Naive B cell (primary cell): ENCODE measurements at regions not wholly inside any gene's neighbourhood (a gene's known extent, or its start where the extent isn't known, plus 50 kb on each side); places are given as distances from the start of the nearest gene placed in this dataset.
A peak's percentile ranks its signal among the peaks of the same experiment; 100 is the strongest.
"Not testable (repeated sequence)": the region's sequence is repeated elsewhere in the genome, so short reads cannot be mapped to it uniquely, and the experiment has no call there.

Source experiments
- ATAC-seq, 2 donors: fragments of 150-1000 bp; cut with Tn5 transposase; 2 replicates each; pipeline ENCODE4 v1.10.0; 2021; ENCODE audit warnings: low read depth in 2 of 2, mild to moderate bottlenecking in 2 of 2, moderate library complexity in 2 of 2
- DNase-seq: peaks from one replicate; pipeline ENCODE4 v3.0.0; 2022
- H3K27ac Mint-ChIP-seq, 6 donors: one replicate each; pipeline ENCODE4 v1.8.0; 2020 to 2022; ENCODE audit warnings: mild to moderate bottlenecking in 6 of 6, mixed read lengths in 6 of 6, moderate library complexity in 5 of 6, inconsistent platforms in 2 of 6
- H3K27me3 Mint-ChIP-seq, 3 donors: one replicate each; pipeline ENCODE4 v1.8.0; 2021 to 2022; ENCODE audit warnings: mixed read lengths in 3 of 3, mild to moderate bottlenecking in 1 of 3
- H3K36me3 Mint-ChIP-seq, 2 donors: one replicate each; pipeline ENCODE4 v1.8.0; 2020 to 2022; ENCODE audit warnings: mixed read lengths in 2 of 2, inconsistent platforms in 1 of 2, mild to moderate bottlenecking in 1 of 2
- H3K4me1 Mint-ChIP-seq, 3 donors: one replicate each; pipeline ENCODE4 v1.8.0; 2020 to 2022; ENCODE audit warnings: mixed read lengths in 3 of 3, inconsistent platforms in 1 of 3, mild to moderate bottlenecking in 1 of 3, moderate library complexity in 1 of 3
- H3K4me3 Mint-ChIP-seq, 8 donors: one replicate each; pipeline ENCODE4 v1.8.0; 2020 to 2022; ENCODE audit warnings: mild to moderate bottlenecking in 8 of 8, mixed read lengths in 8 of 8, moderate library complexity in 8 of 8, inconsistent platforms in 2 of 8
- H3K9me3 Mint-ChIP-seq, 7 donors: one replicate each; pipeline ENCODE4 v1.8.0; 2020 to 2022; ENCODE audit warnings: mixed read lengths in 7 of 7, mild to moderate bottlenecking in 5 of 7, inconsistent platforms in 2 of 7, moderate library complexity in 1 of 7

DNA sequence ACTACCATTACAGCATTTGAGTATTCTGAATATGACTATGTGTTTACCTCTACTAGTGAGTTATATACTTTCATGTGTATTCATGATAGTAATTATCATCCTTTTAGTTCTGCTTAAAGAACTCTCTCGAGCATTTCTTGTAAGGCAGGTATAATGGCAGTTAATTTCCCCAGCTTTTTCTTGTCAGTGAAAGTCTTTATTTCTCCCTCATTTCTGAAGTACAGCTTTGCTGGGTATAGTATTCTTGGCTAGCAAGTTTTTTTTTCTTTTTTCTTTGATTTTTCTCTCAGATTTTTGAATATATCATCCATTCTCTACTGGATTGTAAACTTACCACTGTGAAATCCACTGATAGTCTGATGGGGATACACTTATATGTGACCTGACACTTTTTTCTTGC is 165.9 kb upstream of the ARHGAP5 start:
- ATAC-seq (no peak), DNase-seq (no peak)
- Mint-ChIP-seq H3K9me3 (peaks cover 19 to 39% (median 37%) of the 10 kb centered on the region in 7 donors), H3K27ac (no peak overlapping the region), H3K4me1 (no peaks in the 10 kb centered on the region), H3K27me3 (peaks cover 0 to 18% (median 5%) of the 10 kb centered on the region in 3 donors), H3K4me3 (no peak overlapping the region), H3K36me3 (peaks cover 10 to 27% of the 10 kb centered on the region in 2 donors)

DNA sequence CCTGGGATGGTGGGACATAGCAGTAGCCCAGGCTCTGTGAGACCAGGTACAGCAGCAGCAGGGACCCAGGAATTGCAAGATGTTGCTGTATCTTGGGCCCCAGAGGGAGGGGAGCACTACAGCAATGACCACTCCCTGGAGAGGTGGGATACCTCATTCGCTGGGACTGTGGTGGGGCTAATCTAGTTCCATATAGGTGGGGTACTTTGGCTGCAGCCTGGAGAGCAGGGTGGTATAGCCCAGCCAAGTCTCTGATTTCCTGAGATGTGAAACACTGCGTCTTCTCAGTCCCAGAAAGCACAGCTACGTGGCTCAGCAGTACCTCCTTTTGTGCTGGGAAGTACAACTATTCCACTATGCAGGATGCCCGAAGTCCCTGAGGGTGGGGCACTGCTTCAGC is 163.7 kb upstream of the ARHGAP5 start:
- Mint-ChIP-seq H3K4me1 (no peaks in the 10 kb centered on the region), H3K36me3 (peaks cover 10 to 27% of the 10 kb centered on the region in 2 donors), H3K4me3 (no peak overlapping the region), H3K27ac (peak overlapping the region in 1 of 6 donors; percentile 38), H3K27me3 (peaks cover 0 to 18% (median 5%) of the 10 kb centered on the region in 3 donors), H3K9me3 (peaks cover 19 to 39% (median 36%) of the 10 kb centered on the region in 7 donors)
- DNase-seq (no peak), ATAC-seq (no peak)

DNA sequence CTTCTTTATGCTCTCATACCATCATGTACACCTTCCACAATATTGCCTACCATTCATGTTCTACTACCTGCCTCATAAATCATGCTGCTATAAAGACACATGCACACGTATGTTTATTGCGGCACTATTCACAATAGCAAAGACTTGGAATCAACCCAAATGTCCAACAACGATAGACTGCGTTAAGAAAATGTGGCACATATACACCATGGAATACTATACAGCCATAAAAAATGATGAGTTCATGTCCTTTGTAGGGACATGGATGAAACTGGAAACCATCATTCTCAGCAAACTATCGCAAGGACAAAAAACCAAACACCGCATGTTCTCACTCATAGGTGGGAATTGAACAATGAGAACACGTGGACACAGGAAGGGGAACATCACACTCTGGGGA is 158.8 kb upstream of the ARHGAP5 start:
- not testable (repeated sequence) for DNase-seq, H3K4me1 Mint-ChIP-seq, H3K4me3 Mint-ChIP-seq, H3K27ac Mint-ChIP-seq, H3K36me3 Mint-ChIP-seq, ATAC-seq, H3K9me3 Mint-ChIP-seq
- peaks cover 0 to 10% (median 8%) of the 10 kb centered on the region in 3 donors for H3K27me3 Mint-ChIP-seq

DNA sequence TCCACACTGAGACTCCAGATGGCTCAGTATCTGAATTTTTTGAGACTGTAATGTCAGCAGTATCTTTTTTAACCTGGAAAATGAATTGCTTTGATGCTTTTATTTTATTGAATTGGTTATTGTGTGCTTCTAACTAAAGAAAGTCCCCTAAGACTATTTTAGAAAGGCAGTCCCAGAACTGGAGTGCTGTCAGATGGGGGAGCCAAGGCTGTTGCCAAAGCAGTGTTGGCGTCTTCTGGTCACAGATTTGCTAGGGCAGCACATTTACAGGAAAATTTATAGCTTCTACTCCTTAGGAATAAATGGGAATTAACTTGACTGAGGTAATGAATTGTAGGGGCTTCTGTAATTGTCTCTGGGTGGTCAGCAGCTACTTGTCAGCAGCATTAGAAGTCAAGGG is 157.1 kb upstream of the ARHGAP5 start:
- Mint-ChIP-seq H3K4me3 (no peak overlapping the region), H3K9me3 (no peaks in the 10 kb centered on the region), H3K27ac (no peak overlapping the region), H3K36me3 (no peaks in the 10 kb centered on the region), H3K4me1 (no peaks in the 10 kb centered on the region), H3K27me3 (peaks cover 0 to 8% (median 5%) of the 10 kb centered on the region in 3 donors)
- DNase-seq (no peak), ATAC-seq (no peak)

DNA sequence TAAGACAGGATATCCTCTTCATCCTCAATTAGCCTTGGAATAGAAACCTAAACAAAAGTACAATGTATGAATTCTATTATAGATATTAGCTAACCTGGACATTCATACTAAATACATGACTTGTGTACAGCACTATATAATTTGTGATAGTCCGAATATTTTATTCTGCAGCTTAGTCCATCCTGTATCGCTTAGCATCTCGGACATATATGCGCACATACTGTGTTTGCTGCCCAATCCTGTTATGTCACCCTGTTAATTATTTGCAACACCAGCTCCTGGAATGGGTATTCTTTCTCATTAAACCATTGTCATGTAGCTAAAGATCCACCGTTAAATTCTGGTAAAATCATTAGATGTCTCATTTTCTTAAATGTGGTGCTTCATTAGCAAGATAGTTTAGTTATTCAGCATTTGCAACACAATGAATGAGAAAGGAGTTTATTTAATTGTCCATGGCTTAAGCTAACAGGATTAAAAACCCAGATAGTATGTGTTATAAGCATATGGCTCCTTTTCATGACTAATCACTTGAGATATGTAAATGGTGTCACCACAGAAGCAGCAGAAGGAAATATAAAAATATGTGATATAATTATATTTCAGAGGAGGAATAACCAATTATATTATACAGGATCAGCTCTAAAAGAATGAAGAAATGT is 156.0 kb upstream of the ARHGAP5 start:
- Mint-ChIP-seq H3K27ac (no peak overlapping the region), H3K4me1 (no peaks in the 10 kb centered on the region), H3K27me3 (peaks cover 0 to 8% (median 5%) of the 10 kb centered on the region in 3 donors), H3K36me3 (no peaks in the 10 kb centered on the region), H3K4me3 (no peak overlapping the region), H3K9me3 (no peaks in the 10 kb centered on the region)
- ATAC-seq (no peak), DNase-seq (no peak)

DNA sequence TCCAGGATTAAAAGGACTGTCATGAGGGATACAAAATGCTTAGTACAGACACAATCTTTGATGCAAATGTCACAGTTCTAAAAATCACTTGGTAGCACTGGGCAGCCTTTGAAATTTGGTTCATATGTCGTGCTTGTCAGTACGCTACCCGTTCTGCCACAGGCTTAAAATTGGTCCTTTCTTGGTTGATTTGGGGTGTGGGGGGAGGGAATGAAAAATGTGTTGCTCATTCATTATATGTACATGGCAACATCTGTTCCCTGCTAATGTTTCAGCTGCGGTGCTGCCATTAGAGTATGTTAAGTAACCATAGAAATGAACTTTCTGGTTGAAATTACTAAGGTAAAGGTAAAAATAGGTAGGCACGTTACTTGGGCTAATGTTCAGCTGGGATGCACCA is 155.4 kb upstream of the ARHGAP5 start:
- DNase-seq = no peak
- H3K27ac Mint-ChIP-seq = no peak overlapping the region
- peaks cover 0 to 8% (median 5%) of the 10 kb centered on the region in 3 donors for H3K27me3 Mint-ChIP-seq
- H3K36me3 Mint-ChIP-seq = no peaks in the 10 kb centered on the region
- no peaks in the 10 kb centered on the region for H3K9me3 Mint-ChIP-seq
- ATAC-seq = no peak
- no peaks in the 10 kb centered on the region for H3K4me1 Mint-ChIP-seq
- H3K4me3 Mint-ChIP-seq = no peak overlapping the region

DNA sequence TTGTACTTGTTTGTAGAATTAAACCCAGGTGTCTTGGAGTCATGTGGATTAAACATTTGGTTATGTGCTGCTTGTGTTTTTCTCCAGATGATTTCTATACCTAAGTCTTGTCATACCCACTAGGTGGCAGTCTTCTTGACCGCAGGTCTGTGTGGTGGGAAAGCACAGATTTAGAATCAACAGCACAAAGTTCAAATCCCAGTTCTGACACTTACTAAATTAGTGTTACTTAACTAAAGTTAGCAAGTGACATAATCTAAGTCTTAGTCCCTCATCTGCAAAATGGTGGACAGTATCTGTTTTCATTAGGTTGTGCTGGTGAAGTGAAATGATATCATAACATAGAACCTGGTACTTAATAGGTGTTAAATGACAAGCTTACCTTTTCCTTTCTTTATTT is 151.0 kb upstream of the ARHGAP5 start:
- no peak overlapping the region for H3K27ac Mint-ChIP-seq
- DNase-seq (peak; percentile 36), ATAC-seq (peak; percentile 59 to 73)
- no peaks in the 10 kb centered on the region for H3K4me1 Mint-ChIP-seq
- H3K36me3 Mint-ChIP-seq = no peaks in the 10 kb centered on the region
- H3K27me3 Mint-ChIP-seq = no peaks in the 10 kb centered on the region
- H3K9me3 Mint-ChIP-seq = no peaks in the 10 kb centered on the region
- no peak overlapping the region for H3K4me3 Mint-ChIP-seq

DNA sequence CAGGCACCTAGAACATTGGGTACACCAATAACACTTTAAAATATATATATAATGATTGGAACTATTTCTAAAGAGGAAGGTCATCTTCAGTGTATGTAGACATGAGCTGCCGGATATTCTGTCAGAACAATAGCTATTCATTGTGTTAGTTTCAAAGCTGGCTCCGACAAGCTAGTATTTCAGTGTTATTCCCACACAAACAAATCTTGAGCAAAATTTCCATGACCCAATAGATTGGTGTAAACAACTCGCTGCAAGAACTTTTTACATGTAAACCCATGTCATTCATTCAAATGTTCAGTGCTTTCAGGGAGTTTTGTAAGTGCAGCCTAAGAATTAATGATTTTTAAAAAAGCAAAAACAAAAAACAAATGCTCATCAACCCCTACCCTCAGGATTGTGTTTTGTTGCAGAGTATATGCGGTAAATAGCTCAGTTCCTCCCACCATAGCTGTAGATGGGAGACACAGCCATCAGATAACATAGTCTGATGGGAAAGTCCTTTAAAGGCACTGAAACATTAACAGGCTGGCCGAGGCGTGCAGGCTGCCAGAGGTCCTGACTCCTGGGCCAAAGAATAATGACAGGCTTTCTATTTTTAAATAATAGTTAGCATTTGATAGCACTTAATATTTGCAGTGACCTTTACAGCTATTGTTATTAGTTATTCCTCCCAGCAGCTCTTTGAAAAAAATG is 150.3 kb upstream of the ARHGAP5 start:
- no peak overlapping the region for H3K4me3 Mint-ChIP-seq
- no peaks in the 10 kb centered on the region for H3K9me3 Mint-ChIP-seq
- no peaks in the 10 kb centered on the region for H3K36me3 Mint-ChIP-seq
- DNase-seq = no peak
- peak overlapping the region in 1 of 6 donors; percentile 79 for H3K27ac Mint-ChIP-seq
- H3K27me3 Mint-ChIP-seq = no peaks in the 10 kb centered on the region
- no peaks in the 10 kb centered on the region for H3K4me1 Mint-ChIP-seq
- no peak for ATAC-seq

DNA sequence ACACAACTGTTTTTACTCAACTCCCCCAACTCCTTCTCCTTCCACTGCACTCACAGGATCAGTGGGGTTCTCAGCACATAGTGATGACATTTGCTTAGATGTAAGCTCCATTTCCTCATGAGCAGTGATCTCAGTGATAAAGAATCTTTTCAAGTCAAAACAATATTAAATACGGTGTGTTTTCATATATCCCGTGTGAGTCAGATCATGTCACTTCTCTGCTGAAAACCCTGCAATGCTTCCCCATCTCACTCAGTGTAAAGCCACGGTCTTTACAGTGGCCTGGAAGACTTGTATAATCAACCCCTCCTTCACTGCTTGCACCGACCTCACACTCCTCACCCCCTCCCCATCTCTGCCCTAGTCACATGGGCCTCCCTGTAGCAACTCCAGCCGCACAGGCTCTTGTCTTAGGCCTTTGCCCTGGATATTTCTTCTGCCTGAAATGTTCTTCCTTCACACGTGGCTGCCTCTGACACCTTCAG is 149.7 kb upstream of the ARHGAP5 start:
- Mint-ChIP-seq H3K36me3 (no peaks in the 10 kb centered on the region), H3K27ac (peak overlapping the region in 1 of 6 donors; percentile 79), H3K9me3 (no peaks in the 10 kb centered on the region), H3K4me3 (no peak overlapping the region), H3K27me3 (no peaks in the 10 kb centered on the region), H3K4me1 (no peaks in the 10 kb centered on the region)
- ATAC-seq (no peak), DNase-seq (no peak)

DNA sequence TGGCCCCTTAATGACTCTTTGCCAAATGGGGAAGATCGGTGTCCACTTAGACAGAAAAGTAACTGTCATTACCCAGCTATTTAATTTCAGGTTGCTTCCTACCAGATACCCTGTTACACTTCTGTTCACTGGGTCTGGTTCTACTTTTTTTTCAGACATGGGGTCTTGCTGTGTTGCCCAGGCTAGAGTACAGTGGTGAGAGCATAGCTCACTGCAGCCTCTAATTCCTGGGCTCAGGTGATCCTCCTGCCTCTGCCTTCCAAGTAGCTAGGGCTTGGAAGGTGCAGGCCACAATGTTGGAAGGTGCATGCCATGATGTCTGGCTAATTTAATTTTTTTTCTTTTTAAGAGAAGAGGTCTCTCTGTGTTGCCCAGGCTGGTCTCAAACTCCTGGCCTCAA is 147.0 kb upstream of the ARHGAP5 start:
- DNase-seq (no peak), ATAC-seq (no peak)
- Mint-ChIP-seq H3K27me3 (no peaks in the 10 kb centered on the region), H3K36me3 (no peaks in the 10 kb centered on the region), H3K27ac (no peak overlapping the region), H3K9me3 (no peaks in the 10 kb centered on the region), H3K4me3 (no peak overlapping the region), H3K4me1 (no peaks in the 10 kb centered on the region)

DNA sequence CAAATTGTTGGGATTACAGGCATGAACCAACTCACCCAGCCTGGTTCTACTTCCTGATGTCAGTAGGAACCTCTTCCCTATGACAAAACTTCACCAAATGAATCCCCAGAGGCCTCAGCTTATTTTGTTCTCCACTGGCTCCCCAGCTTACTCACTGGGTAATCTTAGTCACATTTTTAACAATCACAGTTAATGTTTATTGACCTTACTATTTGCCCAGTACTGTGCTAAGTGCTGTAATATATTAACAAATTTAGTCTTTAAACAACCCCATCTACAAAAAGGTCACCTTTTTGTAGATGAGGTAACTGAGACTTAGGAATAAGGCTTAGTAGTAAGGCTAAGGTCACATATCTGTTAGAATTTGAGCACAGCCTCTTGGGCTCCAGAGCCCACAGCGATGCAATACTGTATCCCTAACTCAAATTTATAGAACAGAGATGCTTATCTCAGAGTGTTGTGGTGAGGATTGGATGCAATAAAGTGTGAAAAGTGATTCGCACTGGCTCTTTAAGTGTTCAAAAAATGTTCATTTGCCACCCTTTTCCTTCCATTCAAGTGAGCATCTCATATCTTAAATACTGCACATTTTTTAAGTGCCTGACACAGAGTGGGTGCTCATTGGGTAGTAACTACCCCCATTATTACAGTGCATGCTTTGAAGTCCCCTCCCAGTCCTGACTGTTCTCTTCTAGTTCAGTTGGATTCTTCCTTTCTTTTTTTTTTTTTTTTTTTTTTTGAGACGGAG is 146.4 kb upstream of the ARHGAP5 start:
- no peaks in the 10 kb centered on the region for H3K36me3 Mint-ChIP-seq
- no peak for DNase-seq
- no peak for ATAC-seq
- H3K27me3 Mint-ChIP-seq = no peaks in the 10 kb centered on the region
- H3K9me3 Mint-ChIP-seq = no peaks in the 10 kb centered on the region
- H3K4me1 Mint-ChIP-seq = no peaks in the 10 kb centered on the region
- H3K4me3 Mint-ChIP-seq = no peak overlapping the region
- H3K27ac Mint-ChIP-seq = peak overlapping the region in 1 of 6 donors; percentile 93

DNA sequence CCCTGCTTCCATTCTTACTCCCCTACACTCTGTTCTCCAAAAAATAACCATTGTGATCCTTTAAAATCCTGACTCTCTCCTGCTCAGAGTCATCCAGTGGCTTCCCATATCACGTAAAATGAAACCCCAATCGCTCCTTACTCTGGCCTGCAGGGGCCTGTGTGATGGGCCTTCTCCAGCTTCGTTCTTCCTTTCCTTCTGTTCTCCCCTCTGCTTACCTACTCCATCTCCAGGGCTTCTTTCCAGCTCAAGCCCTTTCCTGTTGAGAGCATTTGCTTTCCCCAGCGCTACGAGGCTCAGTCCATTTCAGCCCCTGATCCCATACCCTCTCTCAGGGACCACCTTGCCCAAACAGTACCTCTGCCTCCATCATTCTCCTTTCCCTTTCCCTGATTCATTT is 144.4 kb upstream of the ARHGAP5 start:
- H3K9me3 Mint-ChIP-seq = no peaks in the 10 kb centered on the region
- H3K27me3 Mint-ChIP-seq = no peaks in the 10 kb centered on the region
- ATAC-seq = no peak
- peak overlapping the region in 1 of 6 donors; percentile 51 for H3K27ac Mint-ChIP-seq
- no peak overlapping the region for H3K4me3 Mint-ChIP-seq
- H3K4me1 Mint-ChIP-seq = peaks cover 0 to 2% (median 0%) of the 10 kb centered on the region in 3 donors
- H3K36me3 Mint-ChIP-seq = no peaks in the 10 kb centered on the region
- no peak for DNase-seq

DNA sequence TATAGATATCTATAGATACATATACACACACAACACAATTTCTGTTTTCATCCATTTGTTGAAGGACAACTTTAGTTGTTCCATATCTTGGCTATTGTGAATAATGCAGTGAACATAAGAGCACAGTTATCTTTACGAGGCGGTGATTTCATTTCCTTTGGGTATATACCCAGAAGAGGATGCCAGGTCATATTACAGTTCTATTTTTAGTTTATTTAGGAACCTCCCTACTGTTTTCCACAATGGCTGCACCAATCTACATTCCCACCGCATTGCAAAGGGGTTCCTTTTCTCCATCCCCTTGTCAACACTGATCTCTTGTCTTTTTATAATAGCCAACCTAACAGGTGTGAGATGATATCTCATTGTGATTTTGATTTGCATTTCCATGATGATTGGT is 143.4 kb upstream of the ARHGAP5 start:
- Mint-ChIP-seq H3K4me1 (peaks cover 0 to 5% (median 0%) of the 10 kb centered on the region in 3 donors), H3K27ac (no peak overlapping the region), H3K36me3 (no peaks in the 10 kb centered on the region), H3K4me3 (no peak overlapping the region), H3K9me3 (no peaks in the 10 kb centered on the region), H3K27me3 (no peaks in the 10 kb centered on the region)
- DNase-seq (no peak), ATAC-seq (no peak)
